H9 (cell line): ENCODE measurements at regions not wholly inside any gene's neighbourhood (a gene's known extent, or its start where the extent isn't known, plus 50 kb on each side); places are given as distances from the start of the nearest gene placed in this dataset.

Experiments used
- DNase-seq: peaks from one replicate; pipeline ENCODE4 v3.0.0-alpha.2; 2017
- H2AFZ ChIP-seq: one replicate; pipeline ENCODE4 v1.6.1; 2013; ENCODE audit warnings: mild to moderate bottlenecking, low read length, control low read depth, moderate library complexity
- H2AK5ac ChIP-seq: 2 replicates; pipeline ENCODE4 v1.6.1; 2013; ENCODE audit warnings: low read length, control low read depth, mixed read lengths; ENCODE audit not compliant: insufficient read length
- H2BK120ac ChIP-seq: one replicate; pipeline ENCODE4 v1.6.1; 2013; ENCODE audit warnings: low read depth, mild to moderate bottlenecking, low read length, control low read depth, inconsistent platforms; ENCODE audit not compliant: poor library complexity, severe bottlenecking
- H2BK12ac ChIP-seq: 2 replicates; pipeline ENCODE4 v1.6.1; 2013; ENCODE audit warnings: low read length, control low read depth, mixed read lengths, low read depth; ENCODE audit not compliant: insufficient read length
- H2BK15ac ChIP-seq: 2 replicates; pipeline ENCODE4 v1.6.1; 2013; ENCODE audit warnings: low read depth, low read length, control low read depth
- H2BK20ac ChIP-seq: one replicate; pipeline ENCODE4 v1.6.1; 2013; ENCODE audit warnings: low read depth, mild to moderate bottlenecking, low read length, control low read depth, inconsistent platforms; ENCODE audit not compliant: poor library complexity, severe bottlenecking
- H2BK5ac ChIP-seq: 2 replicates; pipeline ENCODE4 v1.6.1; 2013; ENCODE audit warnings: low read length, control low read depth, mixed read lengths; ENCODE audit not compliant: insufficient read length
- H3K14ac ChIP-seq: 2 replicates; pipeline ENCODE4 v1.6.1; 2013; ENCODE audit warnings: low read length, control low read depth; ENCODE audit not compliant: insufficient read depth
- H3K18ac ChIP-seq: 2 replicates; pipeline ENCODE4 v1.6.1; 2013; ENCODE audit warnings: low read depth, mild to moderate bottlenecking, mixed read lengths, low read length, control low read depth; ENCODE audit not compliant: insufficient read length
- H3K23ac ChIP-seq: 2 replicates; pipeline ENCODE4 v1.6.1; 2013; ENCODE audit warnings: low read length, control low read depth, mixed read lengths, low read depth; ENCODE audit not compliant: insufficient read length
- H3K23me2 ChIP-seq: 2 replicates; pipeline ENCODE4 v1.6.1; 2013; ENCODE audit warnings: low read depth, mild to moderate bottlenecking, mixed read lengths, low read length, control low read depth; ENCODE audit not compliant: insufficient read length, poor library complexity, severe bottlenecking
- H3K27ac ChIP-seq: 2 replicates; pipeline ENCODE4 v1.5.1; 2013; ENCODE audit warnings: low read length, control low read depth, mixed read lengths, low read depth; ENCODE audit not compliant: insufficient read length
- H3K27me3 ChIP-seq: 2 replicates; pipeline ENCODE4 v1.6.1; 2013; ENCODE audit warnings: low read length, control low read depth, inconsistent platforms; ENCODE audit not compliant: insufficient read depth
- H3K4ac ChIP-seq: 2 replicates; pipeline ENCODE4 v1.6.1; 2013; ENCODE audit warnings: low read depth, mild to moderate bottlenecking, control low read depth, inconsistent platforms, low read length, moderate library complexity
- H3K4me1 ChIP-seq: 2 replicates; pipeline ENCODE4 v1.6.1; 2013; ENCODE audit warnings: low read length, control low read depth, inconsistent platforms; ENCODE audit not compliant: insufficient read depth
- H3K4me2 ChIP-seq: 2 replicates; pipeline ENCODE4 v1.6.1; 2013; ENCODE audit warnings: low read length, control low read depth, mixed read lengths; ENCODE audit not compliant: insufficient read length, insufficient read depth
- H3K56ac ChIP-seq: 2 replicates; pipeline ENCODE4 v1.6.1; 2013; ENCODE audit warnings: low read depth, mild to moderate bottlenecking, mixed read lengths, low read length, control low read depth; ENCODE audit not compliant: insufficient read length
- H3K79me1 ChIP-seq: 2 replicates; pipeline ENCODE4 v1.6.1; 2013; ENCODE audit warnings: low read depth, mild to moderate bottlenecking, moderate library complexity, low read length, control low read depth, inconsistent platforms; ENCODE audit not compliant: insufficient read depth, poor library complexity, severe bottlenecking
- H3K79me2 ChIP-seq: 2 replicates; pipeline ENCODE4 v1.6.1; 2013; ENCODE audit warnings: low read length, control low read depth, inconsistent platforms; ENCODE audit not compliant: insufficient read depth
- H3K9ac ChIP-seq: 2 replicates; pipeline ENCODE4 v1.6.1; 2013; ENCODE audit warnings: low read length, control low read depth, mixed read lengths; ENCODE audit not compliant: insufficient read length; ENCODE audit errors: extremely low read depth
- H3K9me3 ChIP-seq: one replicate; pipeline ENCODE4 v1.6.1; 2013; ENCODE audit warnings: low read depth, low read length, inconsistent platforms; ENCODE audit not compliant: control insufficient read depth
- H3T11ph ChIP-seq: one replicate; pipeline ENCODE4 v1.6.1; 2013; ENCODE audit warnings: mild to moderate bottlenecking, low read length, control low read depth, inconsistent platforms
- H4K20me1 ChIP-seq: one replicate; pipeline ENCODE4 v1.6.1; 2013; ENCODE audit not compliant: control insufficient read depth, insufficient read length, insufficient read depth
- H4K5ac ChIP-seq: 2 replicates; pipeline ENCODE4 v1.6.1; 2013; ENCODE audit warnings: low read depth, mild to moderate bottlenecking, mixed read lengths, low read length, control low read depth; ENCODE audit not compliant: insufficient read length
- H4K8ac ChIP-seq: replicated peaks from 2 replicates; pipeline ENCODE4 v1.6.1; 2013; ENCODE audit warnings: low read length, control low read depth, mixed read lengths, low read depth; ENCODE audit not compliant: insufficient read length
- H4K91ac ChIP-seq: 2 replicates; pipeline ENCODE4 v1.6.1; 2013; ENCODE audit warnings: low read depth, mild to moderate bottlenecking, moderate library complexity, mixed read lengths, low read length, control low read depth; ENCODE audit not compliant: insufficient read length
- H3K27ac Mint-ChIP-seq, 3 experiments: 2 replicates in 2 of 3; 3 replicates in 1 of 3; pipeline ENCODE4 v1.8.0; 2020 to 2021; ENCODE audit warnings: mixed read lengths in 3 of 3, mild to moderate bottlenecking in 1 of 3, moderate library complexity in 1 of 3
- H3K27me3 Mint-ChIP-seq: 2 replicates; pipeline ENCODE4 v1.8.0; 2021; ENCODE audit warnings: low read depth, mild to moderate bottlenecking, moderate library complexity, mixed read lengths
- H3K36me3 Mint-ChIP-seq, 3 experiments: 2 replicates in 2 of 3; 3 replicates in 1 of 3; pipeline ENCODE4 v1.8.0; 2020 to 2021; ENCODE audit warnings: low read depth in 3 of 3, mixed read lengths in 3 of 3; ENCODE audit not compliant: insufficient read depth in 1 of 3
- H3K4me1 Mint-ChIP-seq, 2 experiments: 2 replicates each; pipeline ENCODE4 v1.8.0; 2020; ENCODE audit warnings: mixed read lengths in 2 of 2
- H3K4me3 Mint-ChIP-seq, 2 experiments: 2 replicates in 1 of 2; 3 replicates in 1 of 2; pipeline ENCODE4 v1.8.0; 2020 to 2021; ENCODE audit warnings: mild to moderate bottlenecking in 2 of 2, mixed read lengths in 2 of 2, moderate library complexity in 1 of 2
- H3K9me3 Mint-ChIP-seq, 2 experiments: 2 replicates in 1 of 2; 3 replicates in 1 of 2; pipeline ENCODE4 v1.8.0; 2020; ENCODE audit warnings: mild to moderate bottlenecking in 2 of 2, mixed read lengths in 2 of 2, moderate library complexity in 1 of 2
- WGBS: extraction: QIAGEN DNeasy Blood & Tissue Kit; methylation state at CpG from one replicate; pipeline ENCODE4 v1.1.7; 2013; ENCODE audit warnings: missing lambda C conversion rate, low lambda C conversion rate, mixed read lengths; ENCODE audit not compliant: insufficient read length; ENCODE audit errors: extremely low coverage; 5-methylcytosine and 5-hydroxymethylcytosine counted together
- TF ChIP-seq, protein P1 (sequence below): fragments of 200-600 bp; sonication (generic); conservative IDR thresholded peaks from 3 replicates; pipeline ENCODE4 v1.8.0; 2021; ENCODE audit warnings: antibody characterized with exemption, mild to moderate bottlenecking

DNA sequence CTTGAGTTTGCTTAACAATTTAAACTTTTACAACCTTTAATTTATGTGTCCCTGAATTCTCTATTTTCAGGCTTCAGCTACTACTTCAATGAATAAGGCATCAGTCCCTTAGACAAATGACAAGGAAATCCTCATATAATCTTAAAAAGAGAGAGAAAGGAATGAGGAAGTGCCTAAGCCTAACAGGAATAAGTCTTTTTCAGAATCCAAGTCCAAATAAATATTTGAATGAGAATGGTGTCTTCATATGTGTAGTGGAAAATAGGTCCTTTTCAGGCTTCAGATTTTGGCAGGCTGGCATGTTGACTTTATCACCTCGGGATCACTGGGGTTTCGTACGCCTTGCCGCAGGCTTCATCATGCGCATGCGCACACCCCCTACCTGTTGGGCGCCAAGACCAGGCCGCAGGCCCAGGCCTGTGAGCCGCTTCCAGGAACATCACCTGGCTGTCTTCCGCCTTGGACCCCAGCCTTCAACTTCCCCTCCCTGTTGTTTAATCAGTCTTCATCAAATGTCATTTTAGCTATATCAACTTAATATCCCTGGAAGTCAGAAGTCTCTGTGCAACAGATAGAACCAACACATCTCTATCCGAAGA lies 334.5 kb downstream of the SOX2 start:
- H3K9ac ChIP-seq, result no peak overlapping the region
- H4K5ac ChIP-seq, result no peak overlapping the region
- Mint-ChIP-seq H3K27ac (no peak overlapping the region), H3K4me3 (no peak overlapping the region), H3K36me3 (peaks cover 0 to 4% (median 0%) of the 10 kb centered on the region in 3 experiments; a peak in 1 of 7 replicates), H3K27me3 (no peaks in the 10 kb centered on the region), H3K4me1 (peaks cover 0 to 3% of the 10 kb centered on the region in 2 experiments; a peak in 2 of 4 replicates), H3K9me3 (peaks cover 0 to 3% of the 10 kb centered on the region in 2 experiments; a peak in 1 of 5 replicates)
- no peaks in the 10 kb centered on the region for H3K9me3 ChIP-seq
- no CpG with 5 or more reads among the region's 11 CpGs for WGBS
- no peak overlapping the region for H4K8ac ChIP-seq
- H2BK12ac ChIP-seq, result no peak overlapping the region
- no peak overlapping the region for H3K18ac ChIP-seq
- no peaks in the 10 kb centered on the region for H3K4me1 ChIP-seq
- H3K14ac ChIP-seq, result no peak overlapping the region
- H2BK20ac ChIP-seq, result no peak overlapping the region
- no peak overlapping the region for H3T11ph ChIP-seq
- H3K79me1 ChIP-seq, result no peaks in the 10 kb centered on the region
- H2BK120ac ChIP-seq, result no peak overlapping the region
- DNase-seq, result no peak
- H4K91ac ChIP-seq, result no peak overlapping the region
- H3K79me2 ChIP-seq, result no peaks in the 10 kb centered on the region
- H2BK15ac ChIP-seq, result no peak overlapping the region
- H4K20me1 ChIP-seq, result no peaks in the 10 kb centered on the region
- no peak overlapping the region for H3K23ac ChIP-seq
- no peak overlapping the region for H3K4me2 ChIP-seq
- TF ChIP-seq, protein P1, sequence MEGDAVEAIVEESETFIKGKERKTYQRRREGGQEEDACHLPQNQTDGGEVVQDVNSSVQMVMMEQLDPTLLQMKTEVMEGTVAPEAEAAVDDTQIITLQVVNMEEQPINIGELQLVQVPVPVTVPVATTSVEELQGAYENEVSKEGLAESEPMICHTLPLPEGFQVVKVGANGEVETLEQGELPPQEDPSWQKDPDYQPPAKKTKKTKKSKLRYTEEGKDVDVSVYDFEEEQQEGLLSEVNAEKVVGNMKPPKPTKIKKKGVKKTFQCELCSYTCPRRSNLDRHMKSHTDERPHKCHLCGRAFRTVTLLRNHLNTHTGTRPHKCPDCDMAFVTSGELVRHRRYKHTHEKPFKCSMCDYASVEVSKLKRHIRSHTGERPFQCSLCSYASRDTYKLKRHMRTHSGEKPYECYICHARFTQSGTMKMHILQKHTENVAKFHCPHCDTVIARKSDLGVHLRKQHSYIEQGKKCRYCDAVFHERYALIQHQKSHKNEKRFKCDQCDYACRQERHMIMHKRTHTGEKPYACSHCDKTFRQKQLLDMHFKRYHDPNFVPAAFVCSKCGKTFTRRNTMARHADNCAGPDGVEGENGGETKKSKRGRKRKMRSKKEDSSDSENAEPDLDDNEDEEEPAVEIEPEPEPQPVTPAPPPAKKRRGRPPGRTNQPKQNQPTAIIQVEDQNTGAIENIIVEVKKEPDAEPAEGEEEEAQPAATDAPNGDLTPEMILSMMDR, result no peak
- H3K23me2 ChIP-seq, result no peaks in the 10 kb centered on the region
- H3K27ac ChIP-seq, result no peak overlapping the region
- H2AK5ac ChIP-seq, result no peak overlapping the region
- H3K4ac ChIP-seq, result no peak overlapping the region
- H2BK5ac ChIP-seq, result no peak overlapping the region
- no peaks in the 10 kb centered on the region for H3K27me3 ChIP-seq
- no peak overlapping the region for H2AFZ ChIP-seq
- H3K56ac ChIP-seq, result no peak overlapping the region
